Neuronal stem cell (in vitro differentiated cells): ENCODE measurements at regions not wholly inside any gene's neighbourhood (a gene's known extent, or its start where the extent isn't known, plus 50 kb on each side); places are given as distances from the start of the nearest gene placed in this dataset.

Experiments used
- DNase-seq: peaks from one replicate; pipeline ENCODE4 v3.0.0-alpha.2; 2013; ENCODE audit warnings: low spot score
- H2AFZ ChIP-seq: one replicate; pipeline ENCODE4 v1.6.1; 2013; ENCODE audit warnings: mild to moderate bottlenecking, low read length, inconsistent platforms
- H2AK5ac ChIP-seq: 2 replicates; pipeline ENCODE4 v1.6.1; 2013; ENCODE audit warnings: low read depth, mild to moderate bottlenecking, inconsistent platforms, low read length, moderate library complexity, mixed read lengths
- H2BK120ac ChIP-seq: 2 replicates; pipeline ENCODE4 v1.6.1; 2013; ENCODE audit warnings: low read depth, mild to moderate bottlenecking, inconsistent platforms, low read length, moderate library complexity, mixed read lengths
- H2BK12ac ChIP-seq: one replicate; pipeline ENCODE4 v1.6.1; 2013; ENCODE audit warnings: low read length, inconsistent platforms
- H2BK15ac ChIP-seq: 2 replicates; pipeline ENCODE4 v1.6.1; 2013; ENCODE audit warnings: mild to moderate bottlenecking, low read length, inconsistent platforms, mixed read lengths
- H2BK5ac ChIP-seq: one replicate; pipeline ENCODE4 v1.6.1; 2013; ENCODE audit warnings: inconsistent platforms, mild to moderate bottlenecking, low read length, moderate library complexity
- H3K14ac ChIP-seq: one replicate; pipeline ENCODE4 v1.6.1; 2013; ENCODE audit warnings: low read length, inconsistent platforms
- H3K18ac ChIP-seq: 2 replicates; pipeline ENCODE4 v1.6.1; 2013; ENCODE audit warnings: low read length, inconsistent platforms
- H3K23ac ChIP-seq: 2 replicates; pipeline ENCODE4 v1.6.1; 2013; ENCODE audit warnings: low read depth, mild to moderate bottlenecking, mixed read lengths, low read length, inconsistent platforms; ENCODE audit not compliant: poor library complexity
- H3K27ac ChIP-seq: replicated peaks from 3 replicates; pipeline ENCODE4 v1.5.1; 2013; ENCODE audit warnings: low read length, inconsistent platforms
- H3K27me3 ChIP-seq, 3 experiments: 2 replicates each; pipeline ENCODE4 v1.6.1; 2013; ENCODE audit warnings: low read length in 3 of 3, mild to moderate bottlenecking in 2 of 3, inconsistent platforms in 1 of 3, low read depth in 1 of 3, mixed read lengths in 1 of 3, moderate library complexity in 1 of 3; ENCODE audit not compliant: control insufficient read depth in 3 of 3, insufficient read depth in 3 of 3
- H3K36me3 ChIP-seq, 2 donors: replicated peaks in 1 of 2; 2 replicates each; pipeline ENCODE4 v1.6.1; 2013; ENCODE audit warnings: low read length in 2 of 2; ENCODE audit not compliant: control insufficient read depth in 2 of 2, insufficient read depth in 2 of 2
- H3K4ac ChIP-seq: 2 replicates; pipeline ENCODE4 v1.6.1; 2013; ENCODE audit warnings: inconsistent platforms, mild to moderate bottlenecking, low read length, moderate library complexity
- H3K4me1 ChIP-seq, 2 donors: 1 replicate in 1 of 2; 2 replicates in 1 of 2; pipeline ENCODE4 v1.6.1; 2013; ENCODE audit warnings: low read length in 2 of 2, low read depth in 1 of 2; ENCODE audit not compliant: control insufficient read depth in 2 of 2, insufficient read depth in 1 of 2
- H3K4me2 ChIP-seq: one replicate; pipeline ENCODE4 v1.6.1; 2013; ENCODE audit warnings: mild to moderate bottlenecking, low read length, inconsistent platforms; ENCODE audit not compliant: insufficient read depth, poor library complexity, severe bottlenecking
- H3K4me3 ChIP-seq, 2 donors: 2 replicates each; pipeline ENCODE4 v1.5.1; 2013; ENCODE audit warnings: low read length in 2 of 2, mild to moderate bottlenecking in 2 of 2, inconsistent platforms in 1 of 2, moderate library complexity in 1 of 2
- H3K79me1 ChIP-seq: one replicate; pipeline ENCODE4 v1.6.1; 2013; ENCODE audit warnings: low read depth, mild to moderate bottlenecking, inconsistent platforms, low read length, moderate library complexity
- H3K9ac ChIP-seq: one replicate; pipeline ENCODE4 v1.6.1; 2013; ENCODE audit warnings: mild to moderate bottlenecking, low read depth, low read length, inconsistent platforms; ENCODE audit not compliant: poor library complexity
- H3K9me3 ChIP-seq, 2 donors: replicated peaks in 1 of 2; 2 replicates each; pipeline versions ENCODE3 to v1.6.1; 2013; ENCODE audit warnings: low read length in 2 of 2, mild to moderate bottlenecking in 2 of 2, inconsistent platforms in 1 of 2, low read depth in 1 of 2, mixed read lengths in 1 of 2, moderate library complexity in 1 of 2; ENCODE audit not compliant: control insufficient read depth in 2 of 2, insufficient read depth in 1 of 2
- H4K8ac ChIP-seq: one replicate; pipeline ENCODE4 v1.6.1; 2013; ENCODE audit warnings: low read depth, mild to moderate bottlenecking, inconsistent platforms, low read length, moderate library complexity
- H4K91ac ChIP-seq: one replicate; pipeline ENCODE4 v1.6.1; 2013; ENCODE audit warnings: low read length, low read depth, mild to moderate bottlenecking, inconsistent platforms; ENCODE audit not compliant: poor library complexity
- WGBS, 2 donors: extraction: QIAGEN DNeasy Blood & Tissue Kit; methylation state at CpG; one replicate each; pipeline ENCODE4 v1.1.7; 2013; ENCODE audit warnings: missing lambda C conversion rate in 2 of 2, mixed read lengths in 1 of 2; ENCODE audit not compliant: insufficient read length in 2 of 2, insufficient replicate concordance in 1 of 2; ENCODE audit errors: extremely low coverage in 2 of 2; 5-methylcytosine and 5-hydroxymethylcytosine counted together

DNA sequence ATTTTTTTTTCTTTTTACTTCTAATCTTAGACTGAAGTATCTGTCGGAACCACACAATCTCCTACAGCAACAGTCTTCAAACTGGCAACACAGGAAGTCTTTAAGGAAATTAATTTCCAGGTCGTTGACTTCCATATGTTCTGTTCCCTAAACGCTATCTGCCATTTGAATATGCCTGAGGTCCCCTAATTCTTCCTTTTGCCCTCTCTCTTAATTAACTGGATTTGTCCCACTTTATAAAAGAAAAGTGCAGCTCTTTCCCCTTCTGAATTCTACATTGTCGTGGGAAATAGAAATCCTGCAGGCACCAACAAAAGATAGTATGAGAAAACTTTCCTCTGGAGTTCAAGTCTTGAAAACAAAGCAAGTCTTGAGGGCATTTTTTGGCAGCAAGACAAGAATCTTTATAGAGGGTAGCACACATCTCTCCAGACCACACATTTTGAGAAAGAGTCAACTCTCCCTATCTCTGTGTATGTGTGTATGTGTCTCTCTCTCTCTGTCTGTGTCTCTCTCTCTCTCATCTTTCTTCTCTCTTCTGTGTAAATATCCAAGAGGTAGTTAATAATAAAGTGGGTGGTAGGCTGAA lies 879.8 kb downstream of the SOCS6 start:
- DNase-seq: no peak
- Histone ChIP-seq H2BK12ac (no peak overlapping the region), H3K9ac (no peak overlapping the region), H2BK15ac (no peak overlapping the region), H2AFZ (no peak overlapping the region), H3K14ac (no peak overlapping the region), H3K23ac (no peak overlapping the region), H3K4me3 (no peak overlapping the region), H3K4me1 (no peaks in the 10 kb centered on the region), H2BK120ac (no peak overlapping the region), H4K91ac (no peak overlapping the region), H4K8ac (no peak overlapping the region), H2BK5ac (no peak overlapping the region), H3K18ac (no peak overlapping the region), H3K79me1 (no peaks in the 10 kb centered on the region), H3K9me3 (no peaks in the 10 kb centered on the region), H3K4me2 (no peak overlapping the region), H3K36me3 (no peaks in the 10 kb centered on the region), H3K27ac (no peak overlapping the region), H3K4ac (no peak overlapping the region), H2AK5ac (no peak overlapping the region), H3K27me3 (no peaks in the 10 kb centered on the region)
- WGBS, 2 donors: no CpG with 5 or more reads among the region's 4 CpGs

DNA sequence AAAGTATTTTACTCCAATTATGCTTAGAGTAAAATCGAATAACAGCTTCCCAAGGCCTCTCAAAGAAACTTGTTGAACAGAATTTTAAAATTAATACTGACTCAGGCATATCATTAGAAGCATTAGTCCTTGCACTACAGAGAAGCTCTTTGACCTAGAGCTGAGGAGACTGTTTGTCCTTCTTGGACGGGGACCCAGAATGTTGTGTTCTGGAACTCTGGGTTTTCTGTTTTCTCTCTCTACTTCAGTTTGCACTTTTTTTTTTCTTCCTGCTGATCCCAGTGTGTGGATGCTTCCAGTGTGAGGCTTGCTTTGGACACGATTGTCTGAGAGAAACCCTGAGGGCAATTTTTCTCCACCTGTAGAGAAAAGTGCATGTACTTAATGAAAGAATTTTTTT lies 847.6 kb downstream of the SOCS6 start:
- Histone ChIP-seq H3K9ac (no peak overlapping the region), H3K14ac (no peak overlapping the region), H4K8ac (no peak overlapping the region), H3K4me2 (no peak overlapping the region), H2AFZ (no peak overlapping the region), H2BK120ac (no peak overlapping the region), H3K4me1 (no peaks in the 10 kb centered on the region), H3K4ac (no peak overlapping the region), H3K27me3 (no peaks in the 10 kb centered on the region), H2BK5ac (no peak overlapping the region), H2BK12ac (no peak overlapping the region), H3K9me3 (no peaks in the 10 kb centered on the region), H2AK5ac (no peak overlapping the region), H4K91ac (no peak overlapping the region), H3K27ac (no peak overlapping the region), H3K79me1 (no peaks in the 10 kb centered on the region), H3K36me3 (no peaks in the 10 kb centered on the region), H2BK15ac (no peak overlapping the region), H3K4me3 (no peak overlapping the region), H3K18ac (no peak overlapping the region), H3K23ac (no peak overlapping the region)
- no peak for DNase-seq
- WGBS, 2 donors: no CpG with 5 or more reads among the region's 3 CpGs

DNA sequence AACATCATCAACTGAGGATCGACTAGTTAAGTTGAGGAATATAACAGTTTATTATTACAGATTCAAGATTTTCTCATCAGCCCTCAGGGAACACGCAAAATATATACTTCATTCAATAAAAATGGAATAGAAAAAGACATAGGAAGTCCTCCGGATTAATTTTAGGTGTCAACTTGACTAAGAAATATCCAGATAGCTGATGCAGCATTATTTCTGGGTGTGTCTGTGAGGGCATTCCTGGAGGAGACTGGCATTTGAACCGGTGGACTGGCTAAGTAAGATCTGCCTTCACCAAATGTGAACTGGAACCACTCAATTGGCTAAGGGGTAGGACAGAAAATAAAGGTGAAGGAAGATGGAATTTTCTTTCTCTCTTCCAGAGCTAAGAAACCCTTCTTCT lies 845.3 kb downstream of the SOCS6 start:
- Histone ChIP-seq H3K27me3 (no peaks in the 10 kb centered on the region), H2BK5ac (no peak overlapping the region)

DNA sequence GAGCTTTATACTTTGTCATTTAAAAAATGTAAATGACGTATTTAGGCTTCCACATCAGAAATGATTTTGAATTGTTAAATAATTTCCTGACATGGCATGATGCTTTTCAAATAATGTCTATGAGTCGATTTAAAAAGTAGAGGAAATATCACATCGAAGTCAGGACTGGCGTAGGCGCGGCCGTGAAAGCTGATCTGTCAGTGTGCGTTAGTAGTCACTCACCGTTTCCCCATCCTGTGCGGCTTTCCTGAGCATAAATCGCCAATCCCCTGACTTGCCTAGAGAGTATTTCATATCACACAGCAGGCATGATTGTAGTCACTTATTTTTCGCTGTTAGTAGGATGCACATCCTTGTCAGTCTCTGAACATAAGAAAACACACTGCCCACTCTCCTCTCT lies 843.1 kb downstream of the SOCS6 start:
- H3K9ac ChIP-seq: no peak overlapping the region
- no peak overlapping the region for H2AFZ ChIP-seq
- no peak overlapping the region for H2BK5ac ChIP-seq
- H4K91ac ChIP-seq: no peak overlapping the region
- H3K18ac ChIP-seq: no peak overlapping the region
- H2BK15ac ChIP-seq: no peak overlapping the region
- H4K8ac ChIP-seq: no peak overlapping the region
- no peak overlapping the region for H2BK120ac ChIP-seq
- DNase-seq: no peak
- no peak overlapping the region for H3K14ac ChIP-seq
- H3K4ac ChIP-seq: no peak overlapping the region
- no peaks in the 10 kb centered on the region for H3K4me1 ChIP-seq
- H2BK12ac ChIP-seq: no peak overlapping the region
- no peak overlapping the region for H3K23ac ChIP-seq
- no peaks in the 10 kb centered on the region for H3K9me3 ChIP-seq
- H3K79me1 ChIP-seq: no peaks in the 10 kb centered on the region
- no peak overlapping the region for H3K27ac ChIP-seq
- no CpG with 5 or more reads among the region's 12 CpGs for WGBS, 2 donors
- H3K27me3 ChIP-seq: no peaks in the 10 kb centered on the region
- no peak overlapping the region for H2AK5ac ChIP-seq
- no peak overlapping the region for H3K4me3 ChIP-seq
- no peaks in the 10 kb centered on the region for H3K36me3 ChIP-seq
- H3K4me2 ChIP-seq: no peak overlapping the region

More for the DNA sequence above, 845.3 kb downstream of the SOCS6 start:
- no peak for DNase-seq
- H3K27ac ChIP-seq: no peak overlapping the region
- no peak overlapping the region for H2AFZ ChIP-seq
- no peak overlapping the region for H2BK12ac ChIP-seq
- no peak overlapping the region for H4K91ac ChIP-seq
- H2AK5ac ChIP-seq: no peak overlapping the region
- no peak overlapping the region for H4K8ac ChIP-seq
- H3K9ac ChIP-seq: no peak overlapping the region
- no peaks in the 10 kb centered on the region for H3K79me1 ChIP-seq
- no CpG with 5 or more reads among the region's 4 CpGs for WGBS, 2 donors
- H3K4me2 ChIP-seq: no peak overlapping the region
- no peak overlapping the region for H3K23ac ChIP-seq
- H3K18ac ChIP-seq: no peak overlapping the region
- no peak overlapping the region for H2BK120ac ChIP-seq
- no peak overlapping the region for H2BK15ac ChIP-seq
- no peaks in the 10 kb centered on the region for H3K9me3 ChIP-seq
- H3K14ac ChIP-seq: no peak overlapping the region
- no peak overlapping the region for H3K4me3 ChIP-seq
- no peaks in the 10 kb centered on the region for H3K4me1 ChIP-seq
- no peak overlapping the region for H3K4ac ChIP-seq
- H3K36me3 ChIP-seq: no peaks in the 10 kb centered on the region
